Tibial nerve (tissue), 4 donors: ENCODE measurements at regions not wholly inside any gene's neighbourhood (a gene's known extent, or its start where the extent isn't known, plus 50 kb on each side); places are given as distances from the start of the nearest gene placed in this dataset.

ENCODE experiments used
- CTCF ChIP-seq, 5 experiments: fragments of 200-600 bp in 3 of 5; fragments of 450-650 bp in 2 of 5; sonication (generic) in 3 of 5; IDR thresholded peaks; one replicate each; pipeline ENCODE4 v1.5.1; 2016 to 2019; ENCODE audit warnings: antibody characterized with exemption in 5 of 5, mild to moderate bottlenecking in 3 of 5, moderate library complexity in 2 of 5
- EP300 ChIP-seq, 2 donors: sonication (generic); formaldehyde crosslinking; IDR thresholded peaks; one replicate each; pipeline ENCODE4 v1.6.1; 2017; ENCODE audit warnings: antibody characterized with exemption in 2 of 2, mild to moderate bottlenecking in 1 of 2
- POLR2A ChIP-seq, 2 donors: fragments of 450-650 bp; IDR thresholded peaks; one replicate each; pipeline ENCODE4 v1.6.1; 2017; ENCODE audit warnings: antibody characterized with exemption in 2 of 2, mild to moderate bottlenecking in 2 of 2, moderate library complexity in 2 of 2

GRCh38 chr12:20047901-20048300 is 320.4 kb upstream of the PDE3A start:
- TF ChIP-seq CTCF (IDR thresholded peaks at IDR 0.05) (no peak), EP300 (IDR thresholded peaks at IDR 0.05) (no peak), POLR2A (IDR thresholded peaks at IDR 0.05) (no peak)
